GM12878 (cell line): ENCODE measurements at regions not wholly inside any gene's neighbourhood (a gene's known extent, or its start where the extent isn't known, plus 50 kb on each side); places are given as distances from the start of the nearest gene placed in this dataset.

Experiments used
- ATAC-seq: fragments of 200-7000 bp; cut with Tn5 transposase; 3 replicates; pipeline ENCODE4 v1.9.1; 2020; ENCODE audit warnings: mild to moderate bottlenecking, moderate library complexity
- BruUV-seq: library from RNA; stranded (reverse); fragments of 400-500 nt; replicated peaks from 2 replicates; lab custom pipeline; 2021; lab: Mats Ljungman, UMichigan
- CTCF ChIA-PET: fragments of 300-600 bp; sonication (Branson Sonifier 250); formaldehyde crosslinking; extraction: SDS; loops from one replicate; lab custom pipeline; 2021; ENCODE audit warnings: inconsistent platforms; lab: Yijun Ruan, JAX
- POLR2A ChIA-PET: fragments of 350-600 bp; formaldehyde crosslinking; extraction: SDS; loops from one replicate; lab custom pipeline; 2021; ENCODE audit warnings: inconsistent platforms; lab: Charles Lee
- RAD21 ChIA-PET: fragments of 300-600 bp; sonication (Branson Sonifier 250); formaldehyde crosslinking; loops from one replicate; lab custom pipeline; 2023; ENCODE audit warnings: antibody characterized with exemption; ENCODE audit not compliant: unreplicated experiment; lab: Charles Lee
- SMC1A ChIA-PET: fragments of 300-600 bp; sonication (Branson Sonifier 250); formaldehyde crosslinking; loops from one replicate; lab custom pipeline; 2023; ENCODE audit not compliant: unreplicated experiment, uncharacterized antibody; lab: Charles Lee
- DNase-seq: peaks from one replicate; pipeline ENCODE4 v3.0.0-alpha.2; 2011; ENCODE audit warnings: low read depth, low spot score
- FAIRE-seq: peaks from 3 replicates; lab custom pipeline; 2011; peaks lifted over from hg19 to GRCh38; lab: Jason Lieb, UNC
- H2AFZ ChIP-seq: 2 replicates; pipeline ENCODE4 v1.6.0; 2011; ENCODE audit warnings: low read depth, low read length, control low read depth; ENCODE audit not compliant: control insufficient read depth
- H3K27ac ChIP-seq: 2 replicates; pipeline ENCODE4 v1.5.1; 2011; ENCODE audit warnings: control low read depth; ENCODE audit not compliant: control insufficient read depth, insufficient read depth
- H3K27me3 ChIP-seq, 2 experiments: replicated peaks in 1 of 2; 2 replicates each; pipeline versions ENCODE4 v1.6.0 to v1.6.1; 2011; ENCODE audit warnings: low read length in 1 of 2; ENCODE audit not compliant: control insufficient read depth in 2 of 2, insufficient read depth in 2 of 2
- H3K36me3 ChIP-seq, 2 experiments: 2 replicates each; pipeline ENCODE4 v1.5.1; 2011; ENCODE audit warnings: low read length in 1 of 2; ENCODE audit not compliant: control insufficient read depth in 2 of 2, insufficient read depth in 2 of 2
- H3K4me1 ChIP-seq: 2 replicates; pipeline ENCODE4 v1.6.1; 2011; ENCODE audit warnings: mild to moderate bottlenecking, low read length, moderate library complexity, mixed read lengths; ENCODE audit not compliant: control insufficient read depth, insufficient read depth
- H3K4me2 ChIP-seq: 2 replicates; pipeline ENCODE4 v1.6.0; 2011; ENCODE audit warnings: control low read depth; ENCODE audit not compliant: control insufficient read depth, insufficient read depth
- H3K4me3 ChIP-seq: fragments of 200-600 bp; sonication (generic); 2 replicates; pipeline ENCODE4 v1.5.1; 2016
- H3K79me2 ChIP-seq: 2 replicates; pipeline ENCODE4 v1.6.0; 2011; ENCODE audit warnings: low read length; ENCODE audit not compliant: control insufficient read depth, insufficient read depth
- H3K9ac ChIP-seq: 2 replicates; pipeline ENCODE4 v1.8.0; 2011; ENCODE audit warnings: low read length, control low read depth, mixed read lengths; ENCODE audit not compliant: control insufficient read depth, insufficient read depth
- H3K9me3 ChIP-seq: replicated peaks from 3 replicates; pipeline ENCODE4 v1.5.1; 2011; ENCODE audit warnings: mild to moderate bottlenecking, low read length; ENCODE audit not compliant: control insufficient read depth, insufficient read depth
- H4K20me1 ChIP-seq: 2 replicates; pipeline ENCODE4 v1.6.0; 2011; ENCODE audit not compliant: control insufficient read depth, insufficient read depth
- EZH2 ChIP-seq: IDR thresholded peaks from 2 replicates; pipeline ENCODE4 v1.6.1; 2012; ENCODE audit warnings: low read depth, mild to moderate bottlenecking, control low read depth, inconsistent platforms, low read length, borderline replicate concordance; ENCODE audit not compliant: control insufficient read depth
- IRF4 ChIP-seq: IDR thresholded peaks from 2 replicates; pipeline ENCODE4 v1.6.1; 2011; ENCODE audit warnings: low read depth, low read length
- SMAD5 ChIP-seq: IDR thresholded peaks from 2 replicates; pipeline ENCODE4 v1.6.1; 2016; ENCODE audit warnings: antibody characterized with exemption, low read depth
- ZNF217 ChIP-seq: fragments of 450-650 bp; IDR thresholded peaks from 2 replicates; pipeline ENCODE4 v1.6.1; 2017; ENCODE audit warnings: antibody characterized with exemption, mild to moderate bottlenecking
- WGBS: methylation state at CpG from one replicate; pipeline ENCODE4 v1.1.6; 2016; ENCODE audit warnings: low lambda C conversion rate; ENCODE audit not compliant: insufficient replicate concordance, insufficient coverage; ENCODE audit errors: missing lambda C conversion rate; 5-methylcytosine and 5-hydroxymethylcytosine counted together
- in situ Hi-C: fragments of 300-500 bp; cut with MboI; formaldehyde crosslinking; loops from 9 replicates; pipeline ENCODE4 v1.14.3; 2018; ENCODE audit warnings: mixed read lengths
- intact Hi-C: fragments of 100-400 bp; cut with micrococcal nuclease; formaldehyde crosslinking; loops from one replicate; pipeline ENCODE4 v1.14.2; 2022; ENCODE audit not compliant: unreplicated experiment
- TF ChIP-seq, protein P1 (sequence below), 3 experiments: IDR thresholded peaks in 2 of 3; conservative IDR thresholded peaks in 1 of 3; 2 replicates each; pipeline ENCODE4 v1.5.1; 2011; ENCODE audit warnings: low read depth in 3 of 3, low read length in 3 of 3, mild to moderate bottlenecking in 3 of 3, control low read depth in 2 of 3, moderate library complexity in 2 of 3, inconsistent platforms in 1 of 3, mixed read lengths in 1 of 3; ENCODE audit not compliant: control insufficient read depth in 2 of 3, insufficient read depth in 1 of 3; ENCODE audit errors: extremely low read depth in 1 of 3

DNA sequence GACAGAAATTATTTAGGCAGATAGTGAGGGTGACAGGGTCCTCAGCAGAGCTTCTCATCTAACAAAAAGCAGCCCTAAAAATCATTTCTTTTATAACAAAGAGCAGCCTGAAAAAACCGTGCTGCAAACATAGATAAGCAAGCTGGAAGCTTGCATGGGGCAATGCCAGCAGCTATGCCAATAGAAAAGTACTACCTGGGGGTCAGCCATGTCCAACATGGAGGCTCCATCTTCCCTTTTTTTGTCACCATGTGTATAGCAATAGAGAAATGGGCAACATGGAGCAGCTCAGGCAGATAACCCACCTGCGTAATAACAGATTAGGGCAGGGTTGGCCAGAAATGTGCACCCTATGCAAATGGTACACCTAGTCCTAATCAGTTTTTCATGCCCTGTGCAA, 57.4 kb upstream of the IGLL5 start:
- Histone ChIP-seq H2AFZ (no peak overlapping the region), H3K9me3 (no peaks in the 10 kb centered on the region; the same call in 2 of the 3 replicates), H3K27me3 (no peaks in the 10 kb centered on the region), H3K9ac (no peak overlapping the region), H3K27ac (no peak overlapping the region), H4K20me1 (no peaks in the 10 kb centered on the region), H3K36me3 (no peaks in the 10 kb centered on the region), H3K4me3 (no peak overlapping the region), H3K4me2 (no peak overlapping the region), H3K79me2 (no peaks in the 10 kb centered on the region), H3K4me1 (no peaks in the 10 kb centered on the region)
- SMC1A ChIA-PET = interaction anchor here (1.2 to 2.3 kb wide), 2 partner anchors 10 to 126 kb away, joined by 4 to 7 read pairs; no protein-coding TSS in a partner anchor
- in situ Hi-C loops (no loop called here), intact Hi-C loops (no loop called here)
- FAIRE-seq (no peak), ATAC-seq (no peak), DNase-seq (no peak)
- TF ChIP-seq, protein P1, sequence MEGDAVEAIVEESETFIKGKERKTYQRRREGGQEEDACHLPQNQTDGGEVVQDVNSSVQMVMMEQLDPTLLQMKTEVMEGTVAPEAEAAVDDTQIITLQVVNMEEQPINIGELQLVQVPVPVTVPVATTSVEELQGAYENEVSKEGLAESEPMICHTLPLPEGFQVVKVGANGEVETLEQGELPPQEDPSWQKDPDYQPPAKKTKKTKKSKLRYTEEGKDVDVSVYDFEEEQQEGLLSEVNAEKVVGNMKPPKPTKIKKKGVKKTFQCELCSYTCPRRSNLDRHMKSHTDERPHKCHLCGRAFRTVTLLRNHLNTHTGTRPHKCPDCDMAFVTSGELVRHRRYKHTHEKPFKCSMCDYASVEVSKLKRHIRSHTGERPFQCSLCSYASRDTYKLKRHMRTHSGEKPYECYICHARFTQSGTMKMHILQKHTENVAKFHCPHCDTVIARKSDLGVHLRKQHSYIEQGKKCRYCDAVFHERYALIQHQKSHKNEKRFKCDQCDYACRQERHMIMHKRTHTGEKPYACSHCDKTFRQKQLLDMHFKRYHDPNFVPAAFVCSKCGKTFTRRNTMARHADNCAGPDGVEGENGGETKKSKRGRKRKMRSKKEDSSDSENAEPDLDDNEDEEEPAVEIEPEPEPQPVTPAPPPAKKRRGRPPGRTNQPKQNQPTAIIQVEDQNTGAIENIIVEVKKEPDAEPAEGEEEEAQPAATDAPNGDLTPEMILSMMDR (IDR thresholded peaks at IDR 0.05 in 2 of 3, conservative IDR thresholded peaks at IDR 0.05 in 1 of 3; ENCODE audit: control insufficient read depth in 2 of 3, extremely low read depth in 1 of 3, insufficient read depth in 1 of 3, low read depth in 3 of 3, low read length in 3 of 3) = no peak
- TF ChIP-seq IRF4 (no peak), SMAD5 (no peak), EZH2 (no peak), ZNF217 (no peak)
- RAD21 ChIA-PET = interaction anchor here (0.6 kb wide), 1 partner anchor 25 kb away, joined by 3 read pairs; no protein-coding TSS in a partner anchor
- 88% methylated on average over 2 of the region's 2 CpGs for WGBS
- POLR2A ChIA-PET = no interaction called here
- BruUV-seq = no TSS peak
- CTCF ChIA-PET = interaction anchor here (0.8 to 3.3 kb wide), 5 partner anchors 18 to 130 kb away, joined by 3 to 13 read pairs (median 4); no protein-coding TSS in a partner anchor
